Sciatic nerve (tissue), 2 donors: ENCODE measurements at regions not wholly inside any gene's neighbourhood (a gene's known extent, or its start where the extent isn't known, plus 50 kb on each side); places are given as distances from the start of the nearest gene placed in this dataset.
"Not testable (repeated sequence)": the region's sequence is repeated elsewhere in the genome, so short reads cannot be mapped to it uniquely, and the experiment has no call there.

Experiments used
- ATAC-seq: fragments of 200-7000 bp; cut with Tn5 transposase; one replicate; pipeline ENCODE4 v1.9.1; 2020; ENCODE audit warnings: mild to moderate bottlenecking, moderate library complexity
- DNase-seq: peaks from one replicate; pipeline ENCODE4 v3.0.0-alpha.2; 2020; ENCODE audit warnings: low spot score
- intact Hi-C: fragments of 100-400 bp; cut with DNase I; formaldehyde crosslinking; loops from one replicate; pipeline ENCODE4 v1.14.2; 2022
- donor health status: DM: no; HTN: no; CAD: no.
- donor health status: DM: no; HTN: no; CAD: no.

DNA sequence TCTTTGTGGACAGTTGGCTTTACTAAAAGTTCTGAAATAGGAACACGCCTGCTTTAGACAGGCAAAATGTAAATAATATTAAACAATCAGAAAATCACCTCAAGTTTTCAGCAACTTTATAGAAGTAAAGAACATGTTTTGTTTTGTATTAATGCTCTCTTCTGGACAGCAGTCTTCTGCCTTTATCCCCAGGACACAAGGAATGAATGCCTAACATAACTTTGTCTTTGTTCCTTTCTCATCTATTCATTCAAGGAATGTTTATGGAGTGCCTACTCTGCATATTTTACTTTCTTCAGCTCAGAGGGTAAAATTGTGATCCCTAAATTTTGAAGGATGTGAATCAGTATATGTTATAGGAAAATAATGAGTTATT lies 325.4 kb downstream of the FOXO1 start:
- ATAC-seq, result no peak
- intact Hi-C loops, result no loop called here
- DNase-seq, result no peak

GRCh38 chr13:40341501-40341900 lies 324.9 kb downstream of the FOXO1 start:
- DNase-seq, result no peak
- intact Hi-C loops, result no loop called here
- ATAC-seq, result no peak

DNA sequence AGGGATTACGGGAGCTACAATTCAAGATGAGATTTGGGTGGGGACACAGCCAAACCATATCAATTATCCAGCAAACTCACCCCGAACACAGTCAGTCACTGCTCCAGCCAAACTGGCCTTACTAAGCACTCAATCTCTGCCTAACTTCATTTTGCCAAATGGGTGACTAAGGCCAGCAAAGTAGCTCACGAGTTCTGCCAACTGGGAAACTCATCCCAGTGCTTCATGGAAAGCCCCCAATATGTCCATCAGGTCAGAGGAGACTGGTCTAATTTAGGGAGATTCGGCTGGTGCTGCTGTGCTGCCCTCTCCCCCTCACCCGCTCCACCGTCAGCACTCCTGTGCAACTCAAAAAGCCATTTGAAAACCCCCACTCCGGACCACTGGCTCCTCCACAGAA lies 324.0 kb downstream of the FOXO1 start:
- no peak for ATAC-seq
- intact Hi-C loops, result no loop called here
- no peak for DNase-seq

DNA sequence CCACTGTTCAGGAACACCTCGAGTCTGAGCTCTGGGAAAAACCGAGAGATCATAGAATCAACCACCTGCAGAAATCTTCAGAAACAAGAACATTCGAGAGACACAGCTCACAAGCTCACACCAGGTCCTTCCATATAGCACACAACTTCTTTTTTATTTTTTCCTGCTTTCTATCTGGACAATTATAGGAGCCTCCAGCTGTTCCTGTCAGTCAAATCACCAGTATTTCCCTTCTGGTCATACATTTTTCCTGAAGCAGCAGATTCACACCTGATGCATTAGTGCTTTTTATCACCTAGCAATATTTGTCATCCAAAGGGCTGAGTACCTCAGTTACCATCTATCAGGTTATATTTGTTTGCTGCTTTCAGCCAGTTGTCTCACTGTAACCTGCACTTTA lies 323.5 kb downstream of the FOXO1 start:
- ATAC-seq, result no peak
- no peak for DNase-seq
- intact Hi-C loops, result no loop called here

DNA sequence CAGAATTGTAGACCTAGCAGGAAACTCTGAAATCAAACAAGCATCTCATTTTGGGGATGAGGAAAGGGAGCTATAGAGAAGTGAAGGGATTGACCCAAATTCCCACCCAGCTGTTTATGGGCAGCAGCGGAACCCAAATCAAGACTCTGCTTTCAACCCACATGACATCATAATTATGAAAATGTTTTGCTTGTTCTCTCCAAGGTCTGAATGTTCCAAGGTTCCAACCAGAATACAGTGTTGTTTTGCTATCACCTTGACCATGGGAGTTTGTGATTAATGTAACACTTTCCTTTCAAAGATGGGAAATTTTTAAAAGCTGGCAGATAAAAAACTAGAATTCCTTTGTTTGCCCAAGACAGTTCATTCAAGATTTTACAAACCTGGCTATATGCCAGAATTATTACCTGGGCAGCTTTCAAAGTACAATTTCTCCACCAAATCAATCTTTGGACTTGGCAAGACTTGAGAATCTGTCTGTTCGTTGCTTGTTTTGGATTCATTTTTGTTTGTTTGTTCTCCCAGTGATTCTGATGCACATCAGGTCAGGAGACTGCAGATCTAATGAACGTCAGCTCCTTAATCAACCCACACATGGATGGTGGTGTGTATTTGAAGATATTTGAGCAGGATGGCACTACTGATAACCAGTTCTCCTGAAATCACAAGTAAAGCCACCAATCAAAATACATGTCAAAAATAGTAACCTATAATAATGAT lies 322.7 kb downstream of the FOXO1 start:
- intact Hi-C loops, result no loop called here
- no peak for ATAC-seq
- DNase-seq, result no peak

GRCh38 chr13:40344270-40345148 lies 321.9 kb downstream of the FOXO1 start:
- intact Hi-C loops, result no loop called here
- DNase-seq (no peak), ATAC-seq (no peak)

DNA sequence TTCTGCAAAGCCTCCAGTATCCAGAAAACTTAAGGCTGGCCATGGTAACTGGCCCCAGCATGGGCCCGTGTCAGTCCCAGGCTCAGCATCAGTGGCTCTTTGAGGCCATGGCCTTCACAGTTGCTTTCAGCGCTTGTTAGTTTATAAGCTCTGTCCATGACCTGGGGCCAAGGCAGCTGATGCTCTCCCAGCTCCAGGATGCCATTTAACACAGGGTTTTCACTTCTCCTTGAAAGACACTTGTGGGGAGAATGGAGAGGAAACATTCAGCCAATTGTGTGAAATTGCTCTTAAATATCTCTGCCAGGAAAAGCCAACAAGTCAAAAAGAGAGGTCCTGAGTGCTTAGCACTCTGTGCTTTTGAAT lies 321.3 kb downstream of the FOXO1 start:
- ATAC-seq (no peak), DNase-seq (no peak)
- intact Hi-C loops, result no loop called here

DNA sequence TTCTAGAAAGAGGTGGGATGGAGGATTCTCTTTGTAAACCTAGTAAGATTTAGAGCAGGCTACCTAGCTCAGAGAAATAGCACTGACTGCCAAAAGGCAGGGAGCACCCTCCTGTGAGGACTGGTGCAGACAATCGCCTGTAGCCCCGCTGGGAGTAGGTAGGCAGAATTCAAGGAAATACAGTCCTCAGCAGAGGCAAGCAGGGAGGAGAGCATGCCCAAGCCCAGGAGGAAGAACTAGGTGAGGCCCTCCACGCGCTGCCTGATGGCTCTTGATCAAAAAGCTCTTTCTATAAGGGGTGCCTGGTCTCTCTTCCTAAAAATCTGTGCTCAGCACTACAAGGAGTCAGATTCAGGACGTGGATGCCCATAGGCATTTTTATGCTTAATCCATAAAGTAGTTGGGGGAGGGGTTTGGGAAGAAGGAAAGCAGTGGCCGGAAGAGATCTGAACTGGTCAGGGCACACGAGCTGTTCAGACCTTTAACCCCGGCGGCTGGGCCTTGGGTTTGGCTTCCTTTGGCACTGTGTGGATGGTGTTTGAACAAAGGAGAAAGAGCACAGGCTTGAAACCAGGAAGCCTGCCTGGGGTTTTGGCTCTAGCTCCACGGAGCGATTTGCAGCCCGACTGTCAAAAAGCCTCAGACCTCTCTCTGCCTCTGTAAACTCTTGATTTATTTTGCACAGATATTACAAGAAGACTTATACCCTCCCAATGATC lies 320.6 kb downstream of the FOXO1 start:
- ATAC-seq (peak; percentile 56), DNase-seq (no peak)
- intact Hi-C loops, result no loop called here

DNA sequence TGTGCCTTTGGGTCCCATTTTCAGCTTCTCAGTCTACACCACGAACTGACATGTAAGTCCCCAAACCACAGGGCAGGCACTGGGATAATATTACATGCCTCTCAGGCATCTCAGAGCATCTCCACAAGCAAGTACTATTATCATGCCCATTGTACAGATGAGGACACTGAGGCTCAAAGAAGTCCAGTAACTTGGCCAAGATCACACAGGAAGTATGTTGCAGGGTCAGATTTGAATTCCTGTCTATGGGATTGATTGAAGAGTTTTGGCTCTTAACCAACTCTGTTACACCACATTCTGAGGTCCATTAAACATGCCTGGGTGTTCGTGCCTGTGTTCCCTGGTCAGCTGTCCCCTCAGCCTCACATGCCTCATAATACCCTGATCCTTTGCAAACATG lies 319.8 kb downstream of the FOXO1 start:
- DNase-seq (no peak), ATAC-seq (no peak)
- intact Hi-C loops, result no loop called here

GRCh38 chr13:40348096-40348679 lies 318.3 kb downstream of the FOXO1 start:
- DNase-seq (no peak), ATAC-seq (no peak)
- intact Hi-C loops, result no loop called here

GRCh38 chr13:40350283-40350992 lies 316.0 kb downstream of the FOXO1 start:
- DNase-seq, result no peak
- ATAC-seq, result no peak
- intact Hi-C loops, result no loop called here

DNA sequence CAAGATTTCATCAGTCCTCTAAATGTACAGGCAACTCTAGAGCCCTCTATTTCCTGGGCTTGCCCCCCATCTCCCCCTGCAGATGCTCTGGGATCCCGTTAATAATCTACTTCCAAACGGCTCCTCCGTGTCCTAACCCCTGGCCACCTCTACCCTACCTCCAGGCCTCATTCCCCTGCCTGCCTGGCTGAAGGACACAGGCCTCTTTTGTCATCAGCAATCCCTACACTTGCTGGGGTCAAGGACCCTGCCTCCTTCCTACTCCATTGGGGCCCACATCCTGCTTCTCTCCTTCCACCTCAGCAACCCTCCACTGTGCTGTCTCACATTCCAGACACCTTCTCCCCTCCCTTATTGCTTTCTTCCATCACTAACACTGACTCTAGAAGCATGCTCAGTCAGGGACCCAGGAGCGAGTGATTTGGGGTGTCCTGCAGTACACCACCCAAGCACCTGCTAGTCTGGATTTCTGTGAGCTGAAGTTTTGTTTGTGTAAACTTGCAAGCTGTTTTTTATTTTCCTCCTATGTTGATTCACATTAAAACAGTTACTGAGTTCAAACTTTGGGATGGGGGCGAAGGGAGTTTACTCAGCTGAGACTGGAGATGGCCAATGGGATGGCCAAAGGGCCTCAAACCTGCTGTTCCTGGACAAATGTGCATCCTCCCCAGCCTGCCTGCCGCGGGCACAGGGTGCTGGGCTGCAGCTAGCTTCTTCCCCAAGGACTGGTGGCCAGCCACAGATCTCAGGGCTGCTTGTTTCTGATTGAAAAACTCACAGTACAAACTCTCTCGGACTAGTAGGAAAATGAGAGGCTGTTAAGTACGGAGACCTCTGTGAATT lies 314.7 kb downstream of the FOXO1 start:
- intact Hi-C loops, result no loop called here
- no peak for DNase-seq
- ATAC-seq, result peak; percentile 43

DNA sequence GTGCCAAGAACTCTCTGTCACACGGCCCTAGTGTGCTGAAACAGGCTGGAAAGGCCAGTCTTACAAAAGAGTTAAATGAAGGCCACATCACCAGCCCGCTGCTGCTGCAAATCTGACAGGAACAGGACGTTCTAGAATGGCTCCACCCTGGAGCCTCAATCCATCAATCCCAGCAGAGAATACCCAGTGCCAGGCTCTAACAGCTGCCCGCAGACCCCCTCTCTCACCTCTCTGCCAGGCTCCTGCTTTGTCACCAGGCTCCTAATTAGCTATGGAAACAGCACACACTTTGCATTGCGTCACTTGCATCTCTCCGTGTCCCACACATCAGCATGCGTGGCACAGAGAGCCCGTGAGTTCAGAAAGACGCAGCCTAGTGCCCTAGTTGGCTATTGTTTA lies 314.1 kb downstream of the FOXO1 start:
- intact Hi-C loops, result no loop called here

DNA sequence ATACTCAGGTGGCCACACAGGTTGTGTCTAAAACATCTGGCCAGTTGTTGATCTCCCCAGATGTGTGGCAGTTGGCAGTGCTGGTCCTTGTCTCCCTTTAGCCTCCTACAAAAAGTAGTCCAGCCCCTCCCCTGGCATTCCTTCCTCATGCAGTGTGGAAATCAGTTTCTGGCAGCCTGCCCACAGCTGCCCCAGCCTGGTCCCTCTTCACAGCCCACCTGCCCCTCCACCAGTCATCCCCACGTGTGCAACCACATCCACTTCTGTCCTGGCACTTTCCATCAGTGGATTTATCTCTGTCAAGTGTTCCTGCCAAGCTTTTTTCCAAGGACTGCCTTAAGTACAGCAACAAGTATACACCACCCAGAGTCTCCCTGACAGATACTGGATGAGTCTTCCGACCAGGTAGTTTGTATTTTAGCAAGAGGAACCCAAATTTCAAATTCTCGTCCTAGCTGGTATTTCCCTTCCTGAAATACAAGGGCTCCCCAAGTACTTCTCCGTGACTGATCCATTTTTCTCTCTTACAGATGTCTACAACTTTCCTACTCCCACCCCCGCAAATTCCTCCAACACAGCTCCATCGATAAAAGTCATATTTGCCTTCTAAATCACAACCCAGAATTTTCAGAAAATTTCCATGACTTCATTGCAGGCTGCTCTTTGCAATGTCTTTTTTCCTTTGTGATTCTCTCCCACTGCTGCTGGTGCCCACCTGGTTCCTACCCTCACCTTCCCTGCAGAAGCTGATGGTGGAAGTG lies 313.5 kb downstream of the FOXO1 start:
- intact Hi-C loops, result no loop called here
- no peak for DNase-seq
- ATAC-seq, result peak; percentile 48

More for the DNA sequence above, 314.1 kb downstream of the FOXO1 start:
- DNase-seq, result no peak
- peak; percentile 81 for ATAC-seq

- DNase-seq, result no peak
- ATAC-seq, result no peak
- intact Hi-C loops, result no loop called here
Observed at GRCh38 chr13:40355126-40355724, 311.2 kb downstream of the FOXO1 start.

- no peak for DNase-seq
- no peak for ATAC-seq
- intact Hi-C loops, result no loop called here
Observed at GRCh38 chr13:40356011-40356410, 310.4 kb downstream of the FOXO1 start.

DNA sequence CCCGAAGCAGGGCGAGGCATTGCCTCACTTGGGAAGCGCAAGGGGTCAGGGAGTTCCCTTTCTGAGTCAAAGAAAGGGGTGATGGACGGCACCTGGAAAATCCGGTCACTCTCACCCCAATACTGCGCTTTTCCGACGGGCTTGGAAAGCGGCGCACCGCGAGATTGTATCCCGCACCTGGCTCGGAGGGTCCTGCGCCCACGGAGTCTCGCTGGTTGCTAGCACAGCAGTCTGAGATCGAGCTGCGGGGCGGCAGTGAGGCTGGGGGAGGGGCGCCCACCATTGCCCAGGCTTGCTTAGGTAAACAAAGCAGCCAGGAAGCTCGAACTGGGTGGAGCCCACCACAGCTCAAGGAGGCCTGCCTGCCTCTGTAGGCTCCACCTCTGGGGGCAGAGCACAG lies 310.0 kb downstream of the FOXO1 start:
- intact Hi-C loops, DNase-seq, ATAC-seq: not testable (repeated sequence)
